ENCODE measurements at regions not wholly inside any gene's neighbourhood (a gene's known extent, or its start where the extent isn't known, plus 50 kb on each side); places are given as distances from the start of the nearest gene placed in this dataset.

GRCh38 chr16:73202161-73202729, 154.3 kb upstream of the ZFHX3 start:
- DNase-seq = no peak

GRCh38 chr16:73199214-73199613, 151.3 kb upstream of the ZFHX3 start:
- no peak for DNase-seq

- no peak for DNase-seq
Measured at GRCh38 chr16:73198481-73198880, 150.6 kb upstream of the ZFHX3 start.

- no peak for DNase-seq
Measured at GRCh38 chr16:73197598-73197997, 149.7 kb upstream of the ZFHX3 start.

- DNase-seq = no peak
Measured at GRCh38 chr16:73196670-73197069, 148.7 kb upstream of the ZFHX3 start.

GRCh38 chr16:73193464-73193863, 145.5 kb upstream of the ZFHX3 start:
- no peak for DNase-seq

- no peak for DNase-seq
Measured at GRCh38 chr16:73192232-73192894, 144.4 kb upstream of the ZFHX3 start.

- no peak for DNase-seq
Measured at GRCh38 chr16:73191660-73192046, 143.7 kb upstream of the ZFHX3 start.

GRCh38 chr16:73190688-73191659, 143.0 kb upstream of the ZFHX3 start:
- DNase-seq = no peak

- DNase-seq = no peak
Measured at GRCh38 chr16:73190256-73190655, 142.3 kb upstream of the ZFHX3 start.

- no peak for DNase-seq
Measured at GRCh38 chr16:73189136-73189535, 141.2 kb upstream of the ZFHX3 start.

- no peak for DNase-seq
Measured at GRCh38 chr16:73186752-73187601, 139.0 kb upstream of the ZFHX3 start.

GRCh38 chr16:73185737-73186136, 137.8 kb upstream of the ZFHX3 start:
- DNase-seq = no peak

GRCh38 chr16:73183611-73184092, 135.7 kb upstream of the ZFHX3 start:
- no peak for DNase-seq

- DNase-seq = no peak
Measured at GRCh38 chr16:73179705-73180331, 131.9 kb upstream of the ZFHX3 start.

GRCh38 chr16:73177729-73178295, 129.9 kb upstream of the ZFHX3 start:
- no peak for DNase-seq

GRCh38 chr16:73176577-73177013, 128.7 kb upstream of the ZFHX3 start:
- peak; percentile 3 for DNase-seq

GRCh38 chr16:73172973-73173709, 125.2 kb upstream of the ZFHX3 start:
- no peak for DNase-seq

- DNase-seq = peak; percentile 33
Measured at GRCh38 chr16:73172241-73172972, 124.5 kb upstream of the ZFHX3 start.

GRCh38 chr16:73171901-73172240, 123.9 kb upstream of the ZFHX3 start:
- DNase-seq = no peak
